ENCODE measurements at regions not wholly inside any gene's neighbourhood (a gene's known extent, or its start where the extent isn't known, plus 50 kb on each side); places are given as distances from the start of the nearest gene placed in this dataset.

DNA sequence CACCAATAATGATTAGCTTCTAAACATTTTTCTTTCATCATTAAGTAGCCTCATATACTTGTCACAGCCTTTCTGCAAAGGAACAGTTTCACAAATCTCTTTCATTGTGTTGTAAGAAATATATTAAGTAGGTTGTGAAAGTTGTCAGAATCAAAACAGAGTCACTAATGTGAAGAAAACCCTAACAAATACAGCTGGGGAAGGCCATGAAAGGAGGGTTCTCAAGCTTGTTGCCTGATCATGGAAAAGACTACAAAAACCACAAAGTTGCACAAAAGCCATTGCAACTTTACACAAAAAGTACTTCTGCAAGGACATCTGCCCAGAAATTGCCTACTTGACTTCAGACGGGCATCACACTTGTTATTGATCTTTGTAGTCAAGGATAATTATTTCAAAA is 216.1 kb downstream of the ALDH8A1 start:
- no peak overlapping the region for H2BK15ac ChIP-seq (ENCODE audit: low read length)
- DNase-seq (ENCODE audit: low read depth in 1 of 2, low spot score in 2 of 2) (no peak), FAIRE-seq (no peak)
- no peak overlapping the region for H2BK20ac ChIP-seq (ENCODE audit: low read length)
- no peak overlapping the region for H3K9ac ChIP-seq (replicated peaks in 1 of 4; ENCODE audit: extremely low read depth in 1 of 4, low read depth in 3 of 4, low read length in 3 of 4)
- ChIA-PET POLR2A (ENCODE audit: partially characterized antibody) (no interaction called here), CTCF (ENCODE audit: partially characterized antibody) (no interaction called here)
- H3K4me1 ChIP-seq (replicated peaks in 1 of 4; ENCODE audit: control insufficient read depth in 3 of 4, insufficient read depth in 4 of 4, low read length in 3 of 4) = peaks cover 0 to 6% (median 3%) of the 10 kb centered on the region in 4 experiments; a peak in 3 of 7 replicates
- H2AFZ ChIP-seq (ENCODE audit: low read length) = no peak overlapping the region
- no peak overlapping the region for H3K4me2 ChIP-seq (ENCODE audit: insufficient read depth in 1 of 2, low read depth in 2 of 2, low read length in 2 of 2)
- H4K20me1 ChIP-seq (replicated peaks in 1 of 2; ENCODE audit: control insufficient read depth in 1 of 2, insufficient read depth in 2 of 2, low read length in 2 of 2) = no peaks in the 10 kb centered on the region
- H4K91ac ChIP-seq (replicated peaks; ENCODE audit: insufficient read length, low read length) = no peak overlapping the region
- TF ChIP-seq POU5F1 (IDR thresholded peaks at IDR 0.05; ENCODE audit: low read depth, low read length) (no peak), CHD2 (IDR thresholded peaks at IDR 0.05; ENCODE audit: low read length) (no peak), GTF2F1 (IDR thresholded peaks at IDR 0.05; ENCODE audit: borderline replicate concordance, low read depth, low read length) (no peak), KDM1A (IDR thresholded peaks at IDR 0.05; ENCODE audit: borderline replicate concordance, low read length) (no peak), RXRA (IDR thresholded peaks at IDR 0.05; ENCODE audit: insufficient read depth, low read depth, low read length) (no peak), ASH2L (IDR thresholded peaks at IDR 0.05; ENCODE audit: low read length) (no peak), POLR2AphosphoS5 (IDR thresholded peaks at IDR 0.05; ENCODE audit: low read depth, low read length) (no peak)
- TF ChIP-seq, protein P1, sequence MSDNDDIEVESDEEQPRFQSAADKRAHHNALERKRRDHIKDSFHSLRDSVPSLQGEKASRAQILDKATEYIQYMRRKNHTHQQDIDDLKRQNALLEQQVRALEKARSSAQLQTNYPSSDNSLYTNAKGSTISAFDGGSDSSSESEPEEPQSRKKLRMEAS (IDR thresholded peaks at IDR 0.05) = no peak
- H2AK5ac ChIP-seq (ENCODE audit: low read depth, low read length) = no peak overlapping the region
- no peak overlapping the region for H4K8ac ChIP-seq (ENCODE audit: extremely low read depth, insufficient read depth, low read length)
- H3K36me3 ChIP-seq (ENCODE audit: control insufficient read depth in 2 of 4, insufficient read depth in 4 of 4, low read length in 3 of 4) = no peaks in the 10 kb centered on the region
- H3K23ac ChIP-seq (ENCODE audit: insufficient read length) = no peak overlapping the region
- H2BK12ac ChIP-seq (ENCODE audit: low read depth, low read length) = no peak overlapping the region
- WGBS, 2 experiments (ENCODE audit: extremely low coverage in 1 of 2, insufficient coverage in 1 of 2, insufficient read length in 1 of 2, insufficient replicate concordance in 2 of 2, low coverage in 1 of 2, low lambda C conversion rate in 2 of 2, missing lambda C conversion rate in 1 of 2) = 90% methylated on average over 1 of the region's 1 CpG; no CpG with 5 or more reads in 1 of the 2 experiments
- no peak overlapping the region for H2BK120ac ChIP-seq (replicated peaks; ENCODE audit: low read depth, low read length)
- H3K4me3 ChIP-seq (ENCODE audit: extremely low read depth in 1 of 4, insufficient read depth in 2 of 4, low read depth in 3 of 4, low read length in 4 of 4) = no peak overlapping the region
- no peaks in the 10 kb centered on the region for H3K79me2 ChIP-seq (ENCODE audit: control insufficient read depth in 1 of 2, insufficient read depth in 2 of 2, low read length in 2 of 2)
- H3K14ac ChIP-seq (ENCODE audit: insufficient read length) = no peak overlapping the region
- H3K18ac ChIP-seq (ENCODE audit: extremely low read depth, low read length) = no peak overlapping the region
- H3K23me2 ChIP-seq (ENCODE audit: low read depth, low read length) = no peaks in the 10 kb centered on the region
- H3K4ac ChIP-seq (replicated peaks; ENCODE audit: insufficient read length, low read depth, low read length) = no peak overlapping the region
- no peak overlapping the region for H3K56ac ChIP-seq (replicated peaks; ENCODE audit: insufficient read length, low read depth, low read length)
- H3K79me1 ChIP-seq (ENCODE audit: low read depth, low read length) = no peaks in the 10 kb centered on the region
- no peak overlapping the region for H4K5ac ChIP-seq (ENCODE audit: insufficient read length, low read depth, low read length)
- no peak overlapping the region for H3K27ac ChIP-seq (ENCODE audit: low read depth, low read length)
- H2BK5ac ChIP-seq (ENCODE audit: low read depth, low read length) = no peak overlapping the region
- no peaks in the 10 kb centered on the region for H3K9me3 ChIP-seq (ENCODE audit: insufficient read depth in 2 of 2, low read depth in 1 of 2, low read length in 1 of 2)
- H3K27me3 ChIP-seq (replicated peaks in 1 of 4; ENCODE audit: control insufficient read depth in 3 of 4, extremely low read depth in 1 of 4, insufficient read depth in 3 of 4, low read length in 3 of 4) = no peaks in the 10 kb centered on the region
